GM12872 (cell line): ENCODE measurements at regions not wholly inside any gene's neighbourhood (a gene's known extent, or its start where the extent isn't known, plus 50 kb on each side); places are given as distances from the start of the nearest gene placed in this dataset.

Experiments
- TF ChIP-seq, protein P1 (sequence below): IDR thresholded peaks from 3 replicates; pipeline ENCODE4 v1.5.1; 2011; ENCODE audit warnings: low read depth, mild to moderate bottlenecking, low read length, moderate library complexity; ENCODE audit not compliant: insufficient read depth

- TF ChIP-seq, protein P1, sequence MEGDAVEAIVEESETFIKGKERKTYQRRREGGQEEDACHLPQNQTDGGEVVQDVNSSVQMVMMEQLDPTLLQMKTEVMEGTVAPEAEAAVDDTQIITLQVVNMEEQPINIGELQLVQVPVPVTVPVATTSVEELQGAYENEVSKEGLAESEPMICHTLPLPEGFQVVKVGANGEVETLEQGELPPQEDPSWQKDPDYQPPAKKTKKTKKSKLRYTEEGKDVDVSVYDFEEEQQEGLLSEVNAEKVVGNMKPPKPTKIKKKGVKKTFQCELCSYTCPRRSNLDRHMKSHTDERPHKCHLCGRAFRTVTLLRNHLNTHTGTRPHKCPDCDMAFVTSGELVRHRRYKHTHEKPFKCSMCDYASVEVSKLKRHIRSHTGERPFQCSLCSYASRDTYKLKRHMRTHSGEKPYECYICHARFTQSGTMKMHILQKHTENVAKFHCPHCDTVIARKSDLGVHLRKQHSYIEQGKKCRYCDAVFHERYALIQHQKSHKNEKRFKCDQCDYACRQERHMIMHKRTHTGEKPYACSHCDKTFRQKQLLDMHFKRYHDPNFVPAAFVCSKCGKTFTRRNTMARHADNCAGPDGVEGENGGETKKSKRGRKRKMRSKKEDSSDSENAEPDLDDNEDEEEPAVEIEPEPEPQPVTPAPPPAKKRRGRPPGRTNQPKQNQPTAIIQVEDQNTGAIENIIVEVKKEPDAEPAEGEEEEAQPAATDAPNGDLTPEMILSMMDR, result no peak
Measured at GRCh38 chr2:234839285-234839684, 112.5 kb upstream of the SH3BP4 start.

DNA sequence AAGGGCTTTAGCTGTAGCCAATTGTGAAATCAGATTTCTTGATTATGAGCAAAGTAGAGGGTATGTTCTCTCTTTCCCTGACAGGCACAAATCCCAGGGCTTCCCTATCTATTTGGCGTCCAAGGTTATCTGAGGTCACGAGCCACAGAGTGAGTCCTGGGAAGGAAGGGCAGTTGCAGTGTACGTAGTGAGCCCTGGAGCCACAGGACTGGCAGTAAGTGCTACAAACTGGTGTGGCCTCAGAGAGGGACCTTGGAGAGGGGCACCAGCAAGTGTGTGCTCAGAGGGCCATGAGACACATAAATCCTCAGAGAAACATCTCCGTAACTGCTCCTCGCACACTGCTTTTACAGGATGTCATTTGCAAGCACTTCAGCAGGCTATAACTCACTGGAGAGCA is 115.5 kb upstream of the SH3BP4 start:
- TF ChIP-seq, protein P1, result no peak

- TF ChIP-seq, protein P1, result no peak
Measured at GRCh38 chr2:234835738-234836137, 116.1 kb upstream of the SH3BP4 start.

DNA sequence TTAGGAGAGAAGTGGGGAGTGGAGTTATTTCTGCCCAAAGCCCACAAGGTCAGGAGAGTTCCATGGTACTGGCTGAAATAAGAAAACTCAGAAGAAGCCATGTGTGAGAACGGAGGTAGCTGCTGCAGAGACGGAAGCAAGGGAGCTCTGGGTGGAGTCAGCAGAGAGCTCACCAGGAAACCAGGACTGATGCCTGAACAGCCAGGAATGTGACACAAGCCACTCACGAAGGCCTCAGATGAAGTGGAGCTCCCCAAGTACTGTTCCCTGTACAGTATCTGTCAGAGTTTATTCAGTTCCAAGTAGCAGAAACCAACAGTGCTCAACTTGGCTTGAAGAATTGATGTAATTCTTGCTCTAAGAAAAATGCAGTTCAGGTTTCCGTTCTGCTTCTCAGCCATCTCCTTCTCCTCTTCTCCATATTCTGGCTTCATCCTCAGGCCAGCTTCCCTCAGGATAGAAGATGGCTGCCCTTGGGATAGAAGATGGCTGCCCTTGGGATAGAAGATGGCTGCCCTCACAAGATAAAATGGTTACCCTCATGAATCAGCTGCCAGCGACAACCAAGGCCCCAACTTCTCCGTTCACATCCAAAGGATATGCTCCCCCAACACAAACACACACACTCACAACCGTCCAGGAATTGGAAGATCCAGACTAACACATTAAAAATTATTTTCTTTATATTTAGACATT is 117.4 kb upstream of the SH3BP4 start:
- TF ChIP-seq, protein P1, result no peak

- TF ChIP-seq, protein P1, result no peak
Measured at GRCh38 chr2:234830853-234831252, 121.0 kb upstream of the SH3BP4 start.

- TF ChIP-seq, protein P1, result no peak
Measured at GRCh38 chr2:234829074-234829455, 122.8 kb upstream of the SH3BP4 start.

DNA sequence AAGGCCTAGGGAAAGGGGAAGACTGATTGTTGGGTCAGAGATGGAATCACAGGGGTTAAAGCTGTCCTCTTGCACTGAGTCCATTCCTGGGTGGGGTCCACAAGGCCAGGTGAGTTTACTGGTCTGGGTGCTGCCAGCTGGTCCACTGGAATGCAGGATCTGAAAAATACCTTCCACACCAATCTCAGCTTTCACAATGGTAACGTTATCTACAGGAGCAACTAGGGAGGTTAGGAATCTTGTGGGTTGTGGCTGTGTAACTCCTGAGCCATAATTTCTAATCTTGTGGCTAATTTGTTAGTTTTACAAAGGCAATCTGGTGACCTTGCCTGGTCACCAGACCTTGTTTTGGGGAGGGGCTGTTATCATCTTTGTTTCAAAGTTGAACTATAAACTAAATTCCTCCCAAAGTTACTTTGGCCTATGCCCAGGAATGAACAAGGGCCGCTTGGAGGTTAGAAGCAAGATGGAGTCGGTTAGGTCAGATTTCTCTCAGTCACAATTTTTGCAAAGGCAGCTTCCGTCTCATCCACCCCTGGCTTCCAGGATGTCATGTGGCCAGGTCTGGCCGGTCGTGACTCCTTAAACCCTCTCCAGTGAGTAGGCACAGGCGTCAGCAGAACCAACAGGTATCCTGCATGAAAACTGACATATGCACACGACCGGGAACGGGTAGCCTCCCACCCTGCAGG is 123.3 kb upstream of the SH3BP4 start:
- TF ChIP-seq, protein P1, result no peak
